WTC11 (cell line): ENCODE measurements at regions not wholly inside any gene's neighbourhood (a gene's known extent, or its start where the extent isn't known, plus 50 kb on each side); places are given as distances from the start of the nearest gene placed in this dataset.

ENCODE experiments used
- ATF1 ChIP-seq: sonication (generic); formaldehyde crosslinking; IDR thresholded peaks from 2 replicates; pipeline ENCODE4 v1.8.1; 2023; ENCODE audit warnings: mild to moderate bottlenecking, moderate library complexity, missing genetic modification reagents
- CBFB ChIP-seq: sonication (generic); formaldehyde crosslinking; IDR thresholded peaks from 2 replicates; pipeline ENCODE4 v1.8.1; 2022; ENCODE audit warnings: mild to moderate bottlenecking, low read depth, missing genetic modification reagents
- CDX4 ChIP-seq: fragments of 250-450 bp; sonication (Bioruptor Pico); IDR thresholded peaks from 2 replicates; pipeline ENCODE4 v1.9.0; 2021; ENCODE audit warnings: moderate library complexity, mild to moderate bottlenecking, inconsistent platforms, borderline replicate concordance
- CREB1 ChIP-seq: sonication (generic); formaldehyde crosslinking; IDR thresholded peaks from 2 replicates; pipeline ENCODE4 v1.8.0; 2023; ENCODE audit warnings: mild to moderate bottlenecking, missing genetic modification reagents
- CTCF ChIP-seq: fragments of 200-600 bp; IDR thresholded peaks from 2 replicates; pipeline ENCODE4 v1.8.0; 2022; ENCODE audit warnings: antibody characterized with exemption
- ERG ChIP-seq: fragments of 250-450 bp; sonication (Bioruptor Pico); IDR thresholded peaks from 2 replicates; pipeline ENCODE4 v1.8.0; 2021; ENCODE audit warnings: mild to moderate bottlenecking
- ETV6 ChIP-seq: sonication (generic); formaldehyde crosslinking; IDR thresholded peaks from 2 replicates; pipeline ENCODE4 v1.8.1; 2022; ENCODE audit warnings: mild to moderate bottlenecking, missing genetic modification reagents
- RELA ChIP-seq: sonication (generic); formaldehyde crosslinking; IDR thresholded peaks from 2 replicates; pipeline ENCODE4 v1.8.1; 2022; ENCODE audit warnings: missing genetic modification reagents, mild to moderate bottlenecking, borderline replicate concordance
- USF2 ChIP-seq: sonication (generic); formaldehyde crosslinking; IDR thresholded peaks from 2 replicates; pipeline ENCODE4 v1.8.1; 2023; ENCODE audit warnings: mild to moderate bottlenecking, missing genetic modification reagents, moderate library complexity
- ZNF121 ChIP-seq: sonication (generic); formaldehyde crosslinking; IDR thresholded peaks from 2 replicates; pipeline ENCODE4 v1.8.0; 2023; ENCODE audit warnings: missing genetic modification reagents

- no peak for TF ChIP-seq CREB1 (CRISPR knock-in tag)
- no peak for TF ChIP-seq ERG
- no peak for TF ChIP-seq ATF1 (CRISPR knock-in tag)
- TF ChIP-seq USF2 (CRISPR knock-in tag) = no peak
- no peak for TF ChIP-seq CTCF
- TF ChIP-seq RELA = no peak
- TF ChIP-seq CDX4 (CRISPR knock-in tag) = no peak
- TF ChIP-seq ETV6 (CRISPR knock-in tag) = no peak
- TF ChIP-seq ZNF121 = no peak
- no peak for TF ChIP-seq CBFB (CRISPR knock-in tag)
Observed at GRCh38 chr4:79023799-79024770, 84.8 kb upstream of the PAQR3 start.
